NCI-H524 (cell line): ENCODE measurements at regions not wholly inside any gene's neighbourhood (a gene's known extent, or its start where the extent isn't known, plus 50 kb on each side); places are given as distances from the start of the nearest gene placed in this dataset.

Experiments
- DNase-seq, 2 experiments: peaks; one replicate each; lab custom pipeline; 2025; lab: John Stamatoyannopoulos, UW

GRCh38 chr2:34980689-34981088, 1374.9 kb upstream of the CRIM1 start:
- no peak for DNase-seq

DNA sequence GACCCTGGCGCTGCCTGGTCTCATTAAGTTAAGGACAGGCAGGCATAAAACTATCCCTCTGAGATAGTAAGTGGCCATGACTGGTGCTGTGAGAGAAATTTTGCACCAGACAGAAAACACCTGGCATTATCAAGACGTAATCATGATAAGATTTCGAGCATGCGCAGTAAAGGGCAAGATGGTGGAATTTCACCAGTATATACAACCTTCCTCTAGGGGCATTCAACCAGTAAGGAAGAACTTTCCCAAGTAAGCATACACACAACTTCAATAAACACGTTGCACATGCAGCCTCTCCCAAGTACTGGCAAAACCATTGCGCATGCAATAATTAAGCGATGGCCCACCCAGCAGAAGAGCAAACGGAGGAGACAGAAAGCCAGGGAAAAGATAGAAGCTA, 1376.4 kb upstream of the CRIM1 start:
- no peak for DNase-seq

DNA sequence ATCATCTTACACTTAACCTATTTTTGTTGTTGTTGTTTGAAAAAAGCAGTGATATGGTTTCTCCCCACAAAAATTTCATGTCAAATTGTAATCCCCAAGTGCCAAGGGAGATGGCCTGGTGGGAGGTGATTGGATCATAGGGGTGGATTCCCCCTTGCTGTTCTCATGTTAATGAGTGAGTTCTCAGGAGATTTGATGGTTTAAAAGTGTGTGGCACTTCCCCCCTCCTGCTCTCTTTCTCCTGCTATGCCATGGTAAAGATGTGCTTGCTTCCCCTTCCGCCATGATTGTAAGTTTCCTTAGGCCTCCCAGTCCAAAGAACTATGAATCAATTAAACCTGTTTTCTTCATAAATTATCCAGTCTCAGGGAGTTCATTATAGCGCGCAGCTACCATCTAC, 1362.7 kb upstream of the FAM98A start:
- DNase-seq: no peak

GRCh38 chr2:34954758-34955157, 1355.7 kb upstream of the FAM98A start:
- DNase-seq: no peak

DNA sequence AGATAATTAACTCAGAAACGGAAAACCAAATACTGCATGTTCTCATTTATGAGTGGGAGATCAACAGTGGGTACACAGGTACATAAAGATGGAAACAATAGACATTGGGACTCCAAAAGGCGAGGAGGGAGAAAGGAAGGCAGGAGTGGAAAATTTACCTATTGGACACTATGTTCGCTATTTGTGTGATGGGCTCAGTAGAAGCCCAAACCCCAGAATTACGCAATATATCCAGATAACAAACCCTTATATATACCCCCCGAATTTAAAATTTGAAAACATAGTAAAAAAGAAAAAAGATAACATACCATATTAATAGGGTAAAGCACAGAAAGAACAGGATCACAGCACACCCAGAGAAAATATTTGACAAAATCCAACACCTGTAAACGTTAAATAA, 1351.7 kb upstream of the FAM98A start:
- no peak for DNase-seq

DNA sequence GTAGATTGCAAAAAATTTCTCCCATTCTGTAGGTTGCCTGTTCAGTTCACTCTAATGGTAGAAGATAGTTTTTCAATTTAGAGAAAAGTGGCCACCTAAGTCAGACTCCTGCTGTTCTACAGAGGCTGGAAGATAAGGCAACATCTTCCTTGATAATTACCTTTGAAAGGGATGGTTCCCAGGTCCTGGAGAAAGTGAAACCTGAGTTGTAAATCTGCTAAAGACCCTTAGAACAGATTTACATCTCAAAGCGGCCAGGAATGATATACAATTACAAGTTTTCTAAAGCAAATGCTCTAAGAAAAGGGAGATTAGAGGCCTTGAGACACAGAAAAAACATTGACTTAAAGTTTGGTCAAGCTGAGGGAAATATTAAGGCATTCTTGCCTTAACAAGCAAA, 1350.2 kb upstream of the FAM98A start:
- no peak for DNase-seq

GRCh38 chr2:34936089-34936488, 1337.0 kb upstream of the FAM98A start:
- no peak for DNase-seq

GRCh38 chr2:34912084-34912483, 1313.0 kb upstream of the FAM98A start:
- DNase-seq: no peak

- no peak for DNase-seq
Observed at GRCh38 chr2:34909992-34910705, 1311.0 kb upstream of the FAM98A start.

GRCh38 chr2:34907812-34908211, 1308.7 kb upstream of the FAM98A start:
- peak in 1 of 2 experiments; percentile 1 for DNase-seq

DNA sequence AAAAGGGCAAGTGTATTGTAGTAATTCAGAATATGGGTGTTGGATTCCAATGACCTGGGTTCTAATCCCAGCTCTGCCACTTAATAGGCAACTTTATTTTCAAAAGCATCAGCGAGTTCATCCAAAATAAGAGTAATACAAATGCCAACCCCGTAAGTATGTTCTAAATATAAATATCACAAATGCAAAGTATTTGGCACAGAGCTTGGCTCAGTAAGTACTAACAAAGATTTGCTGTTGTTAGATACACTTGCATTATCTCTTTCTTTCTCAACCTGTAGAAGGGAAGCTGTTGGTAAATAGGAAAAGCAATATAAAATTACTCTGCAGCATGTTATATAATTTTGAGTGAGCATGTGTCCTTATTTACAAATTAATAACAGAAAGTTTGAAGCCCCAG, 1302.6 kb upstream of the FAM98A start:
- no peak for DNase-seq

GRCh38 chr2:34899079-34899478, 1300.0 kb upstream of the FAM98A start:
- DNase-seq: no peak

DNA sequence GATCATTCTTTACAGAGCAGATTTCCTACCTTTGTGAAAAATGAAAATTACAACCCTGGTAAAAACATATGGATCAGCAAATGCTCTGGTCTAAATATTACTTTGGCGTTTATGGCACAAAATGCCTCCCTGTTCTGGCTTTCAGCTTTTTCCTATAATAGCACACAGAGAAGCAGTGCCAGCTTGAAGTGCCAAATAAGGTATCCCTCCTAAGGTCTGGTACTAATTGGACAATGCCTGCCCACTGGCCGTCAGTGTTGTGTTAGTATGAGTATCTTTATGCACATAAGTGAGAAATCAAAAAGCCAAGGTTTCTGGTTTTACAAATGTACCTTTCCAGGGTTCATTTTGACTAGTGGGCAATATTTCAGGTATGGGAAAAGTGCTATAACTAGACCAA, 1293.7 kb upstream of the FAM98A start:
- no peak for DNase-seq

- DNase-seq: no peak
Observed at GRCh38 chr2:34892256-34892655, 1293.2 kb upstream of the FAM98A start.

GRCh38 chr2:34875091-34875745, 1276.1 kb upstream of the FAM98A start:
- no peak for DNase-seq

DNA sequence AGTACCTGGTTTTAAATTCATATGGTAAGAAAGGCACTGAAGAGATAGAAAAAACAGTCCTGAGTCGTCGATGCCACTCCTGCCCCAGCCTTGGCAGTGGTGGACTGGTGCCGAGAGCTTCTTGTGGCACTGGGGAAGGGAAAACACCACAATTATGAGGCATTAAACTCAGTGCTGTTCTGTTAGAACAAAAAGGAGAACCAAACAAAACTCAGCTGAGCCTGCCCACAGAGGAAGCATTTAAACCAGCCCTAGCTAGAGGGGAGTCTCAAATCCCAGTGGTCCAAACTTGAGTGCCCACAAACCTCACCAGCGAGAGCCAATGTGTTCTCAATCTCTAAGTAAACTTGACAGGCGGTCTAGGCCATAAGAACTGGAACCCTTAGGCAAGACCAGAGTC, 1254.5 kb upstream of the FAM98A start:
- no peak for DNase-seq

DNA sequence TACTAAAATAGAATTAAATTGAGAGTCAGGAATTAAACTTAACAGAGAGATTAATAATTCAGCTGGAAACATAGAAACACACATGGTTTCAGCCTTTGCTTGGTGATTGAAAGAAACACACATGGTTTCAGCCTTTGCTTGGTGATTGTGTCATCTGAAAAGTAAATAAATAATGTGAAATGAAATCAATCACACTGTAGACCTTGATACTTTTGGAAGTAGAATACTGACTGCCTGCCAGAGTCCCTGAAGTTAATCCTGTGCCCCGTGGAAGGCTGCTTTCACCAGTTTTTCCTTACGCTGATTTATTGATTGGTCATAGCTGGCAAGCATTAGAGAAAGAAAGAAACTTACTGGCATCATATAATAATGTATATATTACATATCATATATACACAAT, 1252.7 kb upstream of the FAM98A start:
- no peak for DNase-seq

GRCh38 chr2:34849827-34850226, 1250.7 kb upstream of the FAM98A start:
- DNase-seq: no peak

GRCh38 chr2:34848691-34849090, 1249.6 kb upstream of the FAM98A start:
- DNase-seq: no peak

DNA sequence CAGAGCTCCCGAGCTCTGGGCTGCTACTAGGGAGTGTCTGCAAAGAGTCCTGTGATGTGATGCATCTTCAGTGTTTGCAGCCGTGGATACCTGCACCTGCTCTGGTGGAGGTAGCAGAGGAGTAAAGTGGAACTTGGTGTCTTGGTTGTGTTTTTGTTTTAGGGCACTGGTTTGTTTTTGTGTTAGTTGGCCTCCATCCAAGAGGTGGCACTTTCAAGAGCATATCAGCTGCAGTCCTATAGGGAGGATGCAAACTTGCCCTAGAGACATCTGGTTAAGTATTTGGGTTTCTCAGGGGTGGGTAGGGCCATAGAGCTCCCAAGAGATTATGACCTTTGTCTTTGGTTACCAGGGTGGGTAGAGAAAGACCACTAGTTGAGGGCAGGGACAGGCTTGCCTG, 1249.0 kb upstream of the FAM98A start:
- DNase-seq: no peak

DNA sequence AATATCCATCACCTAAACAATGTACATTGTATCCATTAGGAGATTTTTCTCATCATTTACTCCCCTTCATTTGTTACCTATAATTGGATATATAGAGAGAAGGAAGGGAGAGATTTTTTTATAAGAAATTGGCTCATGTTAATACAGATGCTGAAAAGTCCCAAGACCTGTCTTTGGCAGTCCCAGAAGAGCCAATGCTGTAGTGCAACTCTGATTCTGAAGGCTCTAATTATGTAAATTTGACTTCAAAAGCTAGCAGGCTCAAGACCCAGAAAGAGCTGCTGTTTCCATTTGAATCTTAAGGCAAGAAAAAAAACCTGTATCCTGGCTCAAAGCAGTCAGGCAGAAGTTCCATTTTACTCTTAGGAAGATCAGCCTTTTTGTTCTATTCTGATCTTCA, 1245.5 kb upstream of the FAM98A start:
- no peak for DNase-seq

DNA sequence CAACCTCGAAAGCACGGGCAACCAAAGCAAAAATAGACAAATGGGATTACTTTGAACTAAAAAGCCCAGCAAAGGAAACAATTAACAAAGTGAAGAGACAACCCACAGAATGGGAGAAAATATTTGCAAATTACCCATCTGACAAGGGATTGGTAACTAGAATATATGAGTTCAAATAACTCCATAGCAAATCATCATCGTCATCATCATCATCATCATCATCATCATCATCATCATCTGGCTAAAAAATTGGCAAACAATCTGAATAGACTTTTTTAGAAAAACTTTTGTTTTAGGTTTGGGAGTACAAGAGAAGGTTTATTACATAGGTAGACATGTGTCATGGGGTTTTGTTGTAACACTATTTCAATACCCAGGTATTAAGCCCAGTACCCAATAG, 1239.3 kb upstream of the FAM98A start:
- no peak for DNase-seq

DNA sequence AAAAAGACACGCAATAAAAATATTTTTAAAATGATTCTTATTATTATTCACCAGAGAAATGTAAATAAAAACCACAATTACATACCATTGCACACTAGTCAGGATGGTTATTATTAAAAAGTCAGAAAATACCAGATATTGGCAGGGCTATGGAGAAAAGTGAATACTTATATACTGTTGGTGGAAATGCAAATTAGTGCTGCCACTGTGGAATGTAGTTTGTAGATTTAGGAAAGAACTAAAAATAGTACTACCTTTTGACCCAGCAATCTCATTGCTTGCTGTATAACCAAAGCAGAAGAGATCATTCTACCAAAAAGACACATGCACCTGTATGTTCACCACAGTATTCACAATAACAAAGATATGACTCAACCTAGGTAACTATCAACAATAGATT, 1237.3 kb upstream of the FAM98A start:
- no peak for DNase-seq

DNA sequence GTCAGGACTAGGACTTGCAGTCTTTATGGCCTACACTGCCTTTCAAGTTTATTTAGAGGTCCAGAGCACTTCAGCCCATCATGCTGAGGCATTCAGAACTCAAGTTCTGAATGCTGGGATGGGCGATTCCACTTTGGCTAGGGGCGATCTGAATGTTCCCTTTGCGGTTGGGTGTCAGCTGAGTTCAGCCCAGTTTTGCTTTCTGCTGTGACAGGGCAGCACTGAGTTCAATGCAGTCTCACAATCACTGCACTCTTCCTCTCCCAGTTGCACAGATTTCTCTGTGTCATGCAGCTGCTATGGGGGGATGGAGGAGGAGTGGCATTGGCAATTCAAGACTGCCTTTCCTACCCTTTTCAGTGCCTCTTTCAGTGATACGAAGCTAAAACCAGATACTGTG, 1232.0 kb upstream of the FAM98A start:
- no peak for DNase-seq
